Kidney glomerular epithelial cell (primary cell): ENCODE measurements at regions not wholly inside any gene's neighbourhood (a gene's known extent, or its start where the extent isn't known, plus 50 kb on each side); places are given as distances from the start of the nearest gene placed in this dataset.
"Not testable (repeated sequence)": the region's sequence is repeated elsewhere in the genome, so short reads cannot be mapped to it uniquely, and the experiment has no call there.

Experiments used
- DNase-seq: peaks from one replicate; lab custom pipeline; 2025; lab: John Stamatoyannopoulos, UW

GRCh38 chr3:89533275-89533674, 425.9 kb downstream of the EPHA3 start:
- DNase-seq = no peak

GRCh38 chr3:89554587-89554986, 447.2 kb downstream of the EPHA3 start:
- DNase-seq = not testable (repeated sequence)

- no peak for DNase-seq
Observed at GRCh38 chr3:89558711-89559110, 451.3 kb downstream of the EPHA3 start.

- peak; percentile 6 for DNase-seq
Observed at GRCh38 chr3:89560568-89560967, 453.1 kb downstream of the EPHA3 start.

- DNase-seq = no peak
Observed at GRCh38 chr3:89562373-89562772, 455.0 kb downstream of the EPHA3 start.

- no peak for DNase-seq
Observed at GRCh38 chr3:89565098-89565497, 457.7 kb downstream of the EPHA3 start.

GRCh38 chr3:89570465-89570864, 463.0 kb downstream of the EPHA3 start:
- no peak for DNase-seq

- no peak for DNase-seq
Observed at GRCh38 chr3:89571298-89571697, 463.9 kb downstream of the EPHA3 start.

GRCh38 chr3:89571707-89572106, 464.3 kb downstream of the EPHA3 start:
- DNase-seq = no peak

- DNase-seq = no peak
Observed at GRCh38 chr3:89572261-89572660, 464.8 kb downstream of the EPHA3 start.

- no peak for DNase-seq
Observed at GRCh38 chr3:89576417-89576816, 469.0 kb downstream of the EPHA3 start.

- DNase-seq = no peak
Observed at GRCh38 chr3:89577637-89578530, 470.5 kb downstream of the EPHA3 start.

- no peak for DNase-seq
Observed at GRCh38 chr3:89580859-89581258, 473.4 kb downstream of the EPHA3 start.

GRCh38 chr3:89584398-89584797, 477.0 kb downstream of the EPHA3 start:
- no peak for DNase-seq

GRCh38 chr3:89586256-89586655, 478.8 kb downstream of the EPHA3 start:
- no peak for DNase-seq

GRCh38 chr3:89586676-89587075, 479.3 kb downstream of the EPHA3 start:
- no peak for DNase-seq

GRCh38 chr3:89606151-89606550, 498.7 kb downstream of the EPHA3 start:
- no peak for DNase-seq

GRCh38 chr3:89612027-89612426, 504.6 kb downstream of the EPHA3 start:
- DNase-seq = no peak

GRCh38 chr3:89613241-89613640, 505.8 kb downstream of the EPHA3 start:
- no peak for DNase-seq

- no peak for DNase-seq
Observed at GRCh38 chr3:89617706-89618105, 510.3 kb downstream of the EPHA3 start.

GRCh38 chr3:89619263-89619662, 511.8 kb downstream of the EPHA3 start:
- DNase-seq = no peak

- no peak for DNase-seq
Observed at GRCh38 chr3:89622063-89622700, 514.8 kb downstream of the EPHA3 start.

- DNase-seq = no peak
Observed at GRCh38 chr3:89624494-89624893, 517.1 kb downstream of the EPHA3 start.
